Thyroid gland (tissue), 4 donors: ENCODE measurements at regions not wholly inside any gene's neighbourhood (a gene's known extent, or its start where the extent isn't known, plus 50 kb on each side); places are given as distances from the start of the nearest gene placed in this dataset.

Experiments used
- CTCF ChIP-seq, 6 experiments: fragments of 200-600 bp in 3 of 6; fragments of 450-650 bp in 3 of 6; sonication (generic) in 3 of 6; IDR thresholded peaks; one replicate each; pipeline ENCODE4 v1.5.1; 2016 to 2019; ENCODE audit warnings: antibody characterized with exemption in 6 of 6, mild to moderate bottlenecking in 2 of 6, inconsistent platforms in 1 of 6, moderate library complexity in 1 of 6
- POLR2A ChIP-seq, 2 donors: fragments of 450-650 bp; IDR thresholded peaks; one replicate each; pipeline ENCODE4 v1.6.1; 2017; ENCODE audit warnings: antibody characterized with exemption in 2 of 2, mild to moderate bottlenecking in 2 of 2, moderate library complexity in 1 of 2

- no peak for TF ChIP-seq CTCF (IDR thresholded peaks at IDR 0.05)
- no peak for TF ChIP-seq POLR2A (IDR thresholded peaks at IDR 0.05)
Observed at GRCh38 chr3:82586414-82586813, 825.0 kb upstream of the GBE1 start.
